ENCODE measurements at regions not wholly inside any gene's neighbourhood (a gene's known extent, or its start where the extent isn't known, plus 50 kb on each side); places are given as distances from the start of the nearest gene placed in this dataset.

DNA sequence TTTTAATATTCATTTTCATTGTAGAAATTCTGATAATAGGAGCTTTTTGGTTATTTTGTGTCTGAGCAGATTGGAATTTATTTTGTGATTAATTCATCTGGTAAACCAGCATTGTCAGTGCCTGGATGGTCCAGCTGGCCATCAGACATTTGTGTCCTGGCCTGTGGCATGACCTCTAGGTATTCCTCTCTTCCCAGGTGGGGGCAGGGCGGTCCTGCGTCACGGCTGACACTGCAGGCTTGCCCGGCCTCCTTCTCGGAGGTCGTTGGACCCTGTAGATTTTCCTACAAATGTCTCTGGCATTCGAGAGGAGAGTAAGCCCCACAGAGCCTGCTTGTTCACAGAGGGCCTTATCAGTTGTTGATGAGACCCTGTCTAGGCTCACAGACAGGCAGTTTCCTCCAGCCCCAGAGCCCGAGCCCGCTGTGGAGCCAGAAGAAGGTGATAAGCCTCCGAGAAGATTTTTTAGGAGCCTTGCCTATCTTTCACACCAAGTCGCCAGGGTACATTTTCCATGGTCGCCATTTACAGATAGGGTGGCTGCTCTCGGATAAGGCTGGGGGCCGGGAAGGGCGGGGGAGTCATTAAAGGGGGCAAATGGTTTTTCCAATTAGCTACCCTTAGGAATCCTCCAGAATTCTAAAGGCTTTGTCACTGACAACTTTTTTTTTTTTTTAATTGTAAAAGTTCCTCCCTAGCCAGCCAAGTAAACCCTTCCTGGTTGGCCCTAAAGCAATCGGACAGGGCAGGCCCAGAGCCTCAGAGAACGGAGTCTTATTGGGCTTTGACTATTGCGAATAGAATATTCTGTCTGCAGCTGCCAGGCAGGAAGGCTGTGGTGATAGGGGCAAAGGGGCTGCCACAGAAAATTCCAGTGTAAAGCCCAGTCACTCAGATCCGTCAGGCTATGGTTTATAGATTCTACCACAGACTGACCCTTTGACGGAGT, 78.1 kb upstream of the TBX20 start:
- DNase-seq: no peak

DNA sequence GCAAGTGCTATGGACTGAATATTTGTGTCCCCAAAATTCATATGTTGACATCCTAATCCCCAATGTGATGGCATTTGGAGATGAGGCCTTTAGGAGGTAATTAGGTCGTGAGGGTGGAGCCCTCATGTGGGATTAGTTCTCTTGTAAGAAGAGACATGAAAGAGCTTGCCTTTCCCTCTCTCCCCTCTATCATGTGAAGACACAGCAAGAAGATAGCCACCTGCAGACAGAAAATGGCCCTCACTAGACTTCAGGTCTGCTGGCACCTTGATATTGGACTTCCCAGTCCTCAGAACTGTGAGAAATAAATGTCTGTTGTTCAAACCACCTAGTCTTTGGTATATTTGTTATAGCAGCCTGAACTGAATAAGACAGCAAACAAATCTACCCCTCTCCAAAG, 75.1 kb upstream of the TBX20 start:
- DNase-seq: no peak

DNA sequence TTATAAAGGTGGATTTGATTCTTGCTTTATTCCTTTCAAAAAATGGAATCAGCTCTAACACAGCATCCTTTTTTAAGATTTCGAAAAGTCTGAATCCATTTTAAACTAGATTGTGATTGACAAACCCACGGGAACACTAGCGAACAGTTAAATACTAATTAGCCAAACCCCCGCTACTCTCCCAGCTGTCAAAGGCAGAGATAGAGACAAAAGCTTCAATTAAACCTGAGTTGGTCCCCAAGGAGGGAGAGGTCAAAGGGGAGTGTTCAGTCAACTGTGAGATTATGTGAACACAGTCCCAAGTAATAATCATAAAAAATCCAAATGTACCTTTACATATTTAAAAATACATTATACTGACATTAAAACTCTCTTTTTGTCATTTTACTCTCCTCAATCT, 65.7 kb upstream of the TBX20 start:
- no peak for DNase-seq

DNA sequence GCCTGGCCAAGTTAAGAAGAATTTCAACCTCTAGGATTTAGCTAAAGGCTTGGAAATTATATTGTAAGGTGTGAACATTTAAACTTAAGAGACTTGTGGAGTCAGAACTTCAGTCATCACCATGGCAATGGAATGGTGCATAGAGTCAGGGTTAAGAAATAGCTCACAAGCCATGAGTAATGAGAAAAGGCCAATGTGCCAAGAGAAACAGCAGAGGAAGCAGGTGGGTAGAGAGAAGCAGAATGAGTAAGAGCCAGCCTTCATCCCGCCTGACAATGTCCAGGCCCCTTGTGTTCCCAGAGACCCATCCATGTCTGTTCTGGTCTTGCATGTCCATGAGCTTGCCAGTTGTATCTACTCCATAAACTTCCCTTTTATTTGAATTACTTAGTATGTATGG, 62.6 kb upstream of the TBX20 start:
- no peak for DNase-seq

DNA sequence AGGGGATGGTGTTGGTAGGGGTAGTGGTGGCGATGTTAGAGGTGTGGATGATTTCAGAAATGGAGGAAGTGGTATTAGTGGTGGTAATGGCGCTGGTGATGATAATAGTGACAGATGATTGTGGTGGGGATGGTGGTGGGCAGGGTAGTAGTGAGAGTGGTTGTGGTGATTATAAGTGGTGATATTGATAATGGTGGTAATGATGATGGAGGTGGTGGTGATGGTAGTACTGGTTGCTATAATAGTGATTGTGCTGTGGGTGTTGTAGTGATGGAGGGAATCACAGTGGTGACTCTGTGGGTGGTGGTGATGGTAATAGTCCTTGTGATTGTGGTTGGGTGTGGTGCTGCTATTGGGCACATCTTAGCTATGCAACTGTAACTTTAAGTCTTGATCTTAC, 61.6 kb upstream of the TBX20 start:
- DNase-seq: no peak

DNA sequence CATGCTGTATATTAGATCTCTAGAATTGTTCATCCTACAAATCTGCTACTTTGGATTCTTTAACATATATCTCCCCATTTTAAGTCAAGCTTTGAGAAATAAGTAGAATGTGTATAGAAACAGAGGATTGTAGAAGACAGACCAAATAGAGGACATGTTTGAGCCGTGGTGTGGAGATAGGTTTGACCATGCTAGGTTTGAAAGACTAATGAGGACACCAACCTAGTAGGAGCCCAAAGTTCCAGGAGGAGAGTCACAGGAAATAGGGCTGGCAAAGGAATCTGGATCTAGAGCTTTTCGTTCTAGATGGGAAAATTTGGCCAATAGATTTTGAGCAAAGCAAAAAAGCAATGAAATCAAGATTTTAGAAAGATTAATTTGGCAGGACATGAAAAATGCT, 60.5 kb upstream of the TBX20 start:
- DNase-seq: no peak

DNA sequence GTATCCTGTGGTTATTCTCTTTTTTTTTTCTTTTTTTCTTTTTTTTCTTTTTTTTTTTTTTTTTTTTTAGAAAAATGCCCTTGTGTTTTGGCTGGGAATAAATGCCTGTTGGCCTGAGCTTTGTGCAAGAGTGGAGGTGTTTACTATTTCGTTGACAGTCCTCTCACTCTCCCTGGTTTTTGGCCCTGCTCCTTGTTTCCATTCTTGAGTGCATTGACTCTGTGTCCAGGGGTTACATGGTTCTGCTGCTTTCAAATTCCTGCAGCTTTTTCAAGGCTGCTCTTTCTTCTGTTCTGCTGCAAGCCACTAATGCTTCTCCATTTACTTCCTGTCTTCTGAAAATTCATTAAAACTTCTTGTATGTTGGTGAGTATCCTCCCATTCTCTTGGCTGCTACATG, 59.7 kb upstream of the TBX20 start:
- DNase-seq: no peak

Data from CD4-positive, alpha-beta T cell treated with Interleukin-4 for 1 hour (primary cell).